GM21619 (cell line): ENCODE measurements at regions not wholly inside any gene's neighbourhood (a gene's known extent, or its start where the extent isn't known, plus 50 kb on each side); places are given as distances from the start of the nearest gene placed in this dataset.

Experiments used
- ATAC-seq: cut with Tn5 transposase; IDR thresholded peaks from one replicate; pipeline ENCODE4 v1.9.1; 2021; ENCODE audit not compliant: unreplicated experiment

- ATAC-seq, result no peak
Observed at GRCh38 chr4:16952462-16952871, 54.0 kb upstream of the LDB2 start.
